ENCODE measurements at regions not wholly inside any gene's neighbourhood (a gene's known extent, or its start where the extent isn't known, plus 50 kb on each side); places are given as distances from the start of the nearest gene placed in this dataset.
"Not testable (repeated sequence)": the region's sequence is repeated elsewhere in the genome, so short reads cannot be mapped to it uniquely, and the experiment has no call there.

DNA sequence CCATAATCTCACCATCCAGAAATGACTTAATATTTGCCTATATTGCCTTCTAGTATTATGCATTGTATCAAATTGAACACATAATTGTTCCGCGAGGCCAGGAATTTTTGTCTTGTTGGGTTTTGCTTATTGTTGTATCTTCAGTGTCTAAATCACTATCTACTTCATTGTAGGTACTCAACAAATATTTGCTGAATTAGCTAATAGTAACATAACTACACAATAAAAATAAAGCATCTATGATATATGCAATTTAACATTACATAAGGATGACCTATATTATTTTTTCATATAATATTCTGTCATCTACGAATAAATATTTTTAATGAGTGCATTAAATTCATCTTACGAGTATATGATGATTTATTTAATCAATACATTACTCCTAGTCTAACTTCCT, 656.3 kb downstream of the ETNK1 start:
- DNase-seq = no peak

DNA sequence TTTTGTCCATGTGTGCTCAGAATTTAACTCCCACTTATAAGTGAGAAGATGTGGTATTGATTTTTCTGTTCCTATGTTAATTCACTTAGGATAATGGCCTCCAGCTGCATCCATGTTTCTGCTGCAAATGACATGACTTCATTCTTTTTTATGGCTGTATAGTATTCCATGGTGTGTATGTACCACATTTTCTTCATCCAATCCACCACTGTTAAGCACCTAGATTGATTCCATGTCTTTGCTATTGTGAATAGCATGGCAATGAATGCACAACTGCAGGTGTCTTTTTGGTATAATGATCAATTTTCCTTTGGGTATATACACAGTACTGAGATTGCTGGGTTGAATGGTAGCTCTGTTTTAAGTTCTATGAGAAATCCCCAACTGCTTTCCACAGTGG, 657.7 kb downstream of the ETNK1 start:
- no peak for DNase-seq

DNA sequence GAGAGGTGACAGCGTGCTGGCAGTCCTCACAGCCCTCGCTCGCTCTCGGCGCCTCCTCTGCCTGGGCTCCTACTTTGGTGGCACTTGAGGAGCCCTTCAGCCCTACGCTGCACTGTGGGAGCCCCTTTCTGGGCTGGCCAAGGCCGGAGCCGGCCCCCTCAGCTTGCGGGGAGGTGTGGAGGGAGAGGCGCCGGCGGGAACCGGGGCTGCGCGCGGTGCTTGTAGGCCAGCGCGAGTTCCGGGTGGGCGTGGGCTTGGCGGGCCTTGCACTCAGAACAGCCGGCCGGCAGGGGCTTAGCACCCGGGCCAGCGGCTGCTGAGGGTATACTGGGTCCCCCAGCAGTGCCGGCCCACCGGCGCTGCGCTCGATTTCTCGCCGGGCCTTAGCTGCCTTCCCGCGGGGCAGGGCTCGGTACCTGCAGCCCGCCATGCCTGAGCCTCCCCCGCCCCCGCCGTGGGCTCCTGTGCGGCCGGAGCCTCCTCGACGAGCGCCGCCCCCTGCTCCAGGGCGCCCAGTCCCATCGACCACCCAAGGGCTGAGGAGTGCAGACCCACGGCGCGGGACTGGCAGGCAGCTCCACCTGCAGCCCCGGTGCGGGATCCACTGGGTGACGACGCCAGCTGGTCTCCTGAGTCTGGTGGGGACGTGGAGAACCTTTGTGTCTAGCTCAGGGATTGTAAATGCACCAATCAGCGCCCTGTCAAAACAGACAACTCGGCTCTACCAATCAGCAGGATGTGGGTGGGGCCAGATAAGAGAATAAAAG, 661.0 kb downstream of the ETNK1 start:
- not testable (repeated sequence) for DNase-seq

DNA sequence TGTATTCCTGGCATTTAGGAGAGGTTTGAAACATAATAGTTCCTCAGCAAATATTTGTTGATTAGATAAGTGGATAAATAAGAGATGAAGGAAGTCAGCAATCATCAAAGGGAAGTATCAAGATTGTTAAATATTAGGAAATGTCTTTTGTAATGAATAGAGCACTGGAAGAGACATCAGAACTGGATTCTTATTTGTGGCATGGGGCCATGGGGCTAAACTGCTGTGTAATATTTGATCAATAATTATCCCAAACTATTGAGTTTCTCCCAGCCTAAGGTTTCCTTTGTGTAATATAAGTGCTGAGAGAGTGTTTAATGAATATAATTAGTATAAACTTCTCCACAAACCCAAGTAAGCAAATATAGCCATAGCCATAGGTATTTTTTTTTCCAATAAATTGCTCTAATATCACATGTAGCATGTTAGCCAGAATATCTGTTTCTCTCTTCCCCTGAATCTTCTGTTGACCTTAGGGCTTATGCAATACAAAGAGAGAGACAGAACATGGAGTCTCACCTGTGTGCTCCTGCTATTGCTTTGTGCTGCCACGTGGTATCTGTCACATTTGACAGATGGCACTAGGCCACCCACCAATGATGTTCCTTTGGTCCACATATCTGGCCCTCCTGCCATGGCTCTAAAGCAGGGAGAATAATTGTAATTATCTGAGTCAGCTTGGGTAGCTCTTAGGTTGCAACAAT, 658.7 kb downstream of the SOX5 start:
- DNase-seq = no peak

DNA sequence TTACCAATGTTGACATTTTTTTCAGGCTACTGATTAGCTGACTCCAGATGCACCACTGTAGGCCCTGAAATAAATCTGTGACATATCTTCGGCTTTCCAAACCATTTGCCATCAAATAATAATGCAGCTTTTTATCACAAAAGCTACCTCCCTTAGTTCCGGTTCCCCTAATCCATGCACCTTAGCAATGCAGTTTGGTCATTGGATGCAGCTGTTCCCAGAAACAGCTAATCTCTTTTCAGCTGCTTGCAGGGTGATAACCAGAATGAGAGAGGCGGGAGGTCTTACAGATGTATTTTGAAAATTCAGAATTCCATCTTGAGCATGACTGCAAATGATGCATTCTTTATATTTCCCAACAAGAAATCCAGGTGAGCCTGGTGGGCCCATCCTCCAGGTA, 646.2 kb downstream of the SOX5 start:
- no peak for DNase-seq

DNA sequence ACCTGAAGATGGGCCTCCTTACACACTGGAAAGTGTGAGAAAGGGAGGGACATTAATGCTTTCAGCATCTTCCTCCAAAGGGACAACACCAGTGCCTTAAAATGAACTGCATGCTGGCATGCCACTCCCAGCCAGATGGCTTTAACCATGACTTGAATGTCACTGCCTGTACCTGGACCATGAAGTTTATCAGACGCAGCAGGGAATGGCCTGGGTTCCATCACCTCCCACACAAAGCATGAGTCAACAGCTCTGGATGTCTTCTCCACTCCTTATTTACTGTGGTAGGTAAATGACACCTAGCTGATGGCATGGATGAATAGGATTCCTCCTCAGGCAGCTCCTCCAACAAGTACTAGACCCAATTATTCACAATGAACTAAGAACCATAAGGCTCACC, 645.6 kb downstream of the SOX5 start:
- no peak for DNase-seq

DNA sequence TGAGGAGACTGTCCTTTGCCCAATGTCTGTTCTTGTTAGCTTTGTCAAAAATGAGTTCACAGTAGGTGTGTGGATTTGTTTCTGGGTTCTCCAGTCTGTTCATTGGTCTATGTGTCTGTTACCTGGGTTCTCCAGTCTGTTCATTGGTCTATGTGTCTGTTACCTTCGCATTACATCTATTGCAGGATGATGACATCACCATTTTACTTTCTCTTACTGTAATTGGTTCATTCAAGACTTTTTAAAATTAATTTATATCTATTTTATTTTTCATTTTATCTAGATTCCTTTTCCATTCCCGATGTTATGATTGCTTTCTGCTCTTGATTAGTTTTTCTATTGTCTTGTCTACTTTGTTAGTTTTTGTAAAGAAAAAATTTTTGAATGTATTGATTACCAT, 615.5 kb downstream of the SOX5 start:
- DNase-seq = no peak

DNA sequence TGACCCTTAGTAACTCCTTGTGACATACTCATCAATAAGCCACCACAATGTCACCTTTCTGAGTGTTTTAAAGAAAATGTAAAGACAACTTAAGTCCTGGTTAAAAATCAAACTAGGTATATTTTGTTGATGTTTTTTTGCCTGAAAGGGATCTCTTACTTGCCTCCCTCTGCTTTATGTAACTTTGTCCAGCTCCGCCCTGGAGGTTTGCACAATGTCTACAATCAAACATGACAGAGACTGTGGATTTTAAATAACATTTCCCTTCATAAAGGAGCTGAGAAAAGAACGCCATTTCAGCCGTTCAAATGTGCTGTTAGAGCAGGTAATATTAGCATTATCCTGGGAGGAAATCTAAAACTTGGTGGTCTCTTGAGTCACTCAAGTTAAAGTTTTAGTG, 613.9 kb downstream of the SOX5 start:
- DNase-seq = no peak

DNA sequence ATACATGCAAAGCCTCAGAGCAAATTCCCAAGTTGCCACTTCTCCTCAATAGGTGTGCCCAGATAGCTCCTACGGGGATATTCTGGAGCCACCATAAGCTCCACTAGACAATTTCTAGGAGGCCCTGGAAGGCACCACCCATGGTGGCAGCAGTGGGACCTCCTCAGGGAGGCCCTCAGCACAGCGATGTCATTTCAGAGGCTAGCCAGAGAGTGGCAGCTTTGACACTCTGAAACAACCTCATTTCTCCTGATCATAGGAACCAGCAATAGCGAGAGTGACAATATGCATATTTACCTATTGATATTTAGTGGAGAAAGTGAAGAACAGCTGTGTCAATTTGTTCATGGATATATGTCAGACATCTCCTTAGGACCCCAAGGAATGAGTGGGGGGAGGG, 612.3 kb downstream of the SOX5 start:
- no peak for DNase-seq

DNA sequence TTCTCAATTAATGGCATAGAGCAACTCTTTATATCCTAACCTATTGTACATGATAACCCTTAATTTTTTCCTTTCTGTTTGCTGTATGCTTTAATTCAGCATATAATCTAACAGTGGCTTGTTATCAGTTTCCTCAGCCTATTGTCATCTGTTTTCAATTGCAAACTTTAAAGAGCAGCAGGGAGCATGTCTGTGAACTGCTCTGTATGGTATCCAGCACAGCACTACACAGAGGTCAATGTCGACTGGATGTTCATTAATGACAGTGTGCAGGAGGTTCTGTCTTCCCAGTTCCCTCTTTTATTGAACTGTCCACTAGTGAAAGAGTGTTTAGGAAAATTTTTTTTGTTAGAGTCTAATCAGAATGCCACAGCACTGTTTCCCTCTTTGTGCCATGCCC, 609.1 kb downstream of the SOX5 start:
- DNase-seq = no peak

DNA sequence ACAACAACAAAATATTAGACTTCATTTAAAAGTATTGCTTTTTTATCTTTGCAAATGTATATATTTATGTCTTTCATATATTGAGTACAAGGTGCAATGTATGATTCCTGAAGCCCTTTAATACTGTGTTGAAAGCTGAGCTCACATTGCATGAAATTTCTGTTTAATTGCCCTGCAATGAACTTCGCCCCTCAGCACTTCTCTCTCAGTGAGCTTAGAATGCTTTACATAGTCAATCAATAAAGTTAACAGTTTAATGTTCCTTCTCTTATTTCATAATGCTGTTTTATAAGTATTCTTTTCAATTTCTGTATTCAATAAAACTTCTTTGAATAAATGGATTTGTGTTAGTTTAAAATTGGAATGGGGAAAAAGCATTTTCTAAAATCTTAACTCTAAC, 607.1 kb downstream of the SOX5 start:
- DNase-seq = no peak

DNA sequence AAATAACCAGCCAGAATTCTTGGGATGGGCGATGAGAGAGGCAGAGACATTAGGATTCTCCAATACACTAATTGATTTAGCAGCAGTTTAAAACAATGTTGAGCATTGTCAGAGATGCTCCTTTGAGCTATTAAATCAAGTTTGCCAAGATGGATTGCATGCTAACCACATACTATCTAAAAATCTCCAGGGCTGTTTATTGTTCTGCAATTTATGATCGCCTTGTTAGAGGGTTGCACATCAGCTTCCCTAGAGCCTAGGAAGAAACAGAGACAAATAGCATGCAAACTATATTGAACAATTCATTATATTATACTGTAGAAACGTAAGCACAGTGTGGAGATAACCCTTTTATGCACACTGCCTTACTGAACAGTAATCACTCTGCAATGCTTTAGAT, 599.9 kb downstream of the SOX5 start:
- no peak for DNase-seq

DNA sequence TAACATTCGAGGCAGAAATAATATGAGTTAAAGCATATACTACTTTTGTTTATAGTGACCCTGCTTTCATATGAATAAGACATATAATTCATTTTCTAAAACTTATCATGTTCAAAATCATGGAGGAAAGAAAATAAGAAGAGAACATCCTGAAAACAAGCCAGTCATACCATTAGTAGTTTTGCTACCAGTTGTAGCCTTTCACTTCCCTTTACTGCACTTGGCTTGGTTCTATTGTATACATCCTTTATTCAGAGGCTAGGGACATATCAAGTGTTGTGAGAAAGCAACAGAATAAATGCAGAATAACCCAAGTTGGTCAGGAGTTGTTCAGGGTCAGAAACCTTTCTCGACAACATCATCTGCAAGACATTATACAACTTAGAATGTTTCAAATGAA, 598.7 kb downstream of the SOX5 start:
- no peak for DNase-seq

DNA sequence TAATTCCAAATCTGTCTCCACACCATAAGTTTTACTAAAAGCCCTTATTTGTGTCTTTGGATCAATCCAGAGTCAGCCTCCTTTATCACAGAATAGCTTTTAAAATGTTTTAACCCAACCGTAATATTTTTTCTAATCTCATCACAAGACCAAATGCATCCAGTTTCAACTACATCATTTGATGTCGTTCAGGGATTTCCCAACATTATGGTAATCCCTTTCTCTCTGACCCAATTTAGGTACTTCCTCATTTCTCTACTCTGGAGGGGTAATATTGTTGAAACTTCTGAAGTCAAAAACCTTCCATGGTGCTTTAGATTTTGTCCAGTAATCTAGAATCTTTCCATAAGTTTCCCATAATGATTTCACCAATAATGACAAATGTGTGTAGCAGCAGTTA, 596.8 kb downstream of the SOX5 start:
- no peak for DNase-seq

DNA sequence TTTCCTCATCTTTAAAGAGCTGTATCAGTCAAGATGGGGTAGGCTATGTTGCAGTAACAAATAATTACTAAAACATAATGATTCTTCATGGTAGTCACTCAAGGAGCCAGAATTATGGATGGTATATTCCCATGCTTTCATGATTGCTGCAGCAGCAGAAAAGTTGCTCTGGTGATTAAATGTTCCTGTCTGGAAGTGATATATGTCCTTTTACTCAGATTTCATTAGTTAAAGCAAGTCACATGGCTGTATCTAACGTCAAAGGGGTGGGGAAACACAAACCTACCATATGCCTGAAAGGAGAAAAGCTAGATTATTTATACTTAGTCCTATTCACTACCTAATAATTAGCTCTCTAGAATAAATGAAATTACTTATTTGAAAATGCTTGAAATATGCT, 594.7 kb downstream of the SOX5 start:
- DNase-seq = no peak

DNA sequence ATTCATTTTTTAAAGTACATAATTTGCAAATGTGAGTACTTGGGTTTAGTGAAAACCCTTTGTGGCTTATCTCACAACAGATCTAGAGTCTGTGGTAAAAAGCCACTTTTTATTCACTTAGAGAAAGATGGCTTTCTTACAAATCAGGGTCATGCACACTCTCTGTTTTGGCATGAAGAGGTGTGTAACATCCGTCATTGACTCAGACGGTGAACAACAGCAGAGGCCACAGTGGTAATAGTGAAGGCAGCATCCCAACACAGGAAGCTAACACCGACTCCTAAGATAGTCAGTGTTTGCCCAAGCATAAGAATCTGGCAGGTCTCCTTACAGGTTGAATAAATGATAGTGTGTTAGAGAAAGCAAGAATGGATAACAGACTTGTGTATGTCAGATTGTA, 593.0 kb downstream of the SOX5 start:
- no peak for DNase-seq

DNA sequence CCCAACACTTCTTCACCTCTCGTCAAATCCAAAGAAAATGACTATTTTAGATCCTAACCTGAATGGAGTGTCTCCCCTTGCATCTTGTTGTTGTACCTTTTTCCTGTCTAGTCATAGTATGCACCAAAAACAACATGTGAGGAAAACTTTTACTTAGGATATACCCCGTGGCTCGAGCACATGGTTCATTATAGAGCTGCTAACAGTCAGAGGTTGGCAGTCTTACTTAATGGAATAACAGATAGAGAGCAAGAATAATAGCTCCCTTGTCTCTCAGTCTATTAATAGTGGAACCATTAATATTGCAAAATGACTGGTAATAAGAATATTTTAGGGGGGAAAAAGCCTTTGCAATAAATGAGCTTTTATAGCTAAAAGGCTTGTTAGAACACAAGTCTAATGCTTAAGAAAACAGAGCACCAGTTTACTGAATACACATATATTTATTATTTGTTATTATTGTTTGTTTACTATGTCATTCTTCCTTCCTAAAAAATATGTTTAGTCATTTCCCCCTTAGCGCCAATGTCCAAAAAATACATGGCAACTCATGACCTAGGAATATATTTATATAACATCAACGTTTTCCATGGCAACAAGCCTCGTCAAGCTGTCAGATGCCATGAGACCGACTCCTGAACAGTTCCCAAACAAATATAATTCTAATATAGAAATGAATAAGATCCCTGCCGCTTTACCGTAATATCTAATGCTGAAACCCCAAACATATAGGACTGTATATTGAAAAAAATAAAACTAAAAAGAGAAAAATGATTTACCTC, 592.4 kb downstream of the SOX5 start:
- no peak for DNase-seq

DNA sequence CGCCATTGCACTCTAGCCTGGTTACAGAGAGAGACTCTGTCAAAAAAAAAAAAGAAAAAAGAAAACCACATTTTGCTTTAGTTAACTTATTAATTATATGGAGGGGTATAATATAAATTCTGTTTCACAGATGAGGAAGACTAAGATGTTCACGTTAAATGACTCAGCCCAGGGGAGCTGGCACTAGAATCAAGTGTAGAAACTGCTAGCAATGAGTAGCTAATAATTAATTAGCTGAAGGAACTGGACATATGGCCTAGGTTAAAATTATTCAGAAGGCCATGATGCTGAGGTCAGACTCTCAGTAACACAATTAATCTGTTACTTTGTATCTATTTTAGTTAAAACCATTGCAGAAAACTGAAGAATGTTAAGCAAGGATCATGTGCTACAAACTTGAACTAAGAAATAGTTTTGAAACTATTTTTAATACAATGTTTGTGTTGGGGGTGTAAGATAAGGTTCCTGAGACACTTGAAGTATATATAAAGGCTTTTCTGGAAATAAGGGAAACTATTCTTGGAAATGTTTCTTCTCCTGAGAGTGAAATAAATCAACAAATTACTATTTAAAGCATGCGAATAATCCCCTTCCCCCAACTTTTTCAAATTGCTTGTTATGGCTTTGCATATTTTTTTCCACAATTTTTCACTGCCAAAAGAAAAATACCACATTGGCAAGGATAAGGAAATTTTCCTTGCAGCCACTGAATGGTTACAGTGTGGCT, 589.3 kb downstream of the SOX5 start:
- DNase-seq = no peak

DNA sequence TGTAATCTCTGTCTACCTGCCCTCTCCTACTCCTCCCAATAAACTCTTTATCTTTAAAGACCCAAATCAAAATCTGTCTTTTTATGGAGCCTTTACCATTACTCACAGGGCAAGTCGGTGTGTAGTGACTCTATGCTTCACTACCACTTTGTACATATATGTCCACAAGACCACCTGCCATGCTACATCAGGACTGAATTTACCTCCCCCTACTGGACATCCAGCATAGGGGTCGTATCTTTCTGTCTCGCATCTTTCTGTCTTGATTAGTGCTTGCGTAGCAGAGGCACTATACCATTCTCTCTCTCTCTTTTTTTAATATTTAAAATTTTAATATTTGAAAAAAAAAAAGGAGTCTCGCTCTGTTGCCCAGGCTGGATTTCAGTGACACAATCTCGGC, 587.5 kb downstream of the SOX5 start:
- DNase-seq = no peak

DNA sequence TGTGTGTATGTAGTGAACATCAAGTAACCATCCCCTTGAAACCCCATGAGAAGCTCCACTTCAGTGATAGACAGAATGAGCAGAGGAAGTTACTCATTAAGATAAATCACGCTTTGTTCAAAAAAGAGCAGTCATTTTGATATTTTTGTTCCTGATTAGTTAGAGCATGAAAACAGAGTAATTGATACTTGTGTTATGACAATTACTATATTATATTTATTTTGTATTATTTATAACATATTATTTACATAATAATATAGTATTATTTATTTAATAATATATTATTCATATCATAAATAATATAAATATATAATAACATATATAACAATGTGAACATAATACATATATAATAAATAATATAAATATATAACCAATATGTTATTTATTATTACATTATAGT, 580.9 kb downstream of the SOX5 start:
- DNase-seq = no peak

DNA sequence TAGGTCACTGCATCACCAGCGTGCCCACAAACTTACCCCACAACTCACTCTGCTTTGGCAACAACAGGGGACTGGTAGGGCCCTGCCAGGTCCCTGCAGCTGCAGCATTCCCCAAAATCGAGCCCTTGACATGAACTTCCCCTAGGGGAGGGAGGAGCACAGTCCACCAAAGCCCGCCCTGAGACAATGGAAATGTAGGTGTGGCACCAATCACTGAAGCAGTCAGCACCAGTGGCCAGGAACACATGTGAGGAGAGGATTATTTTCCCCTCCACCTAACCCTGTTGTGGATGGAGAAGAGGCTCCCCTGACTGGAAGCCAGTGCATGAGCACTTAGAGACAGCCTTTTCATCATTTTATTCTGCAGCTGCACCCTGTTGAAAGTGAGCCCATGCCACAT, 573.8 kb downstream of the SOX5 start:
- no peak for DNase-seq

DNA sequence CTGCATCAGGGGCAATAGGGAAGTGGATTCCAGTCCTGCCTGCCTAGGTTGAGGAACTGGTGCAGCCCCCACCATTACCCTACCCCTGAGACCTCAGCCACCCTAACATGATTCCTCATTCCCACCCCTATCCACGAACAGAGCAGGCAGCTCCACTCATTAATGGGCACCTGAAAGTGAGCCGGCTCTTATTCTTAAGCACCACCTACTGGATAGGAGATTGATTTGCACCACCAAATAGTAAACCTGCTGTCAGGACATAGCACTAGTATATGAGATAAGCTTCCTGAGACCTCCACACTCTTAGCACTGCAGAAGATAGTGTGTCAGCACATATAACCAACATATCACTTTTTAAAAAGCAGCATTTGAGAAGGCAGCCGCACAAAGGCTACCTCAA, 573.2 kb downstream of the SOX5 start:
- no peak for DNase-seq

DNA sequence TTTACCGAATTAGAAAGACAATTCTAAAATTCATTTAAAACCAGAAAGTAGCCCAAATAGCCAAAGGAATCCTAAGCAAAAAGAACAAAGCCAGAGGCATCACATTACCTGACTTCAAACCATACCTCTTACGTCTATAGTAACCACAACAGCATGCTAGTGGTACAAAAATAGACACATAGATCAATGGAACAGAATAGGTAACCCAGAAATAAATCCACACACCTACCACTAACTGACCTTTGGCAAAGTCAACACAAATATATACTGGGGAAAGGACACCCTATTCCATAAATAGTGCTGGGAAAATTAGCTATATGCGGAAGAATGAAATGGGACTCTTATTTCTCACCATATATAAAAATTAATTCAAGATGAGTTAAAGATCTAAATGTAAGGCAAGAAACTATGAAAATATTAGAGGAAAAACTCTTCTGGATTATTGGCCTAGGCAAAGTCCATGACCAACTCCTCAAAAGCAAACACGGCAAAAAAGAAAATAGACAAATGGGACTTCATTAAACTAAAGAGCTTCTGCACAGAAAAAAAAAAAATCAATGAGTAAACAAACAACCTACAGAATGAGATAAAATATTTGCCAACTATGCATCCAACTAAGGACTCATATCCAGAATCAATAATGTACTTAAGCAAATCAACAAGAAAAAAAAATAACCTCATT, 568.9 kb downstream of the SOX5 start:
- DNase-seq = no peak

Data from suppressor macrophage (primary cell).